ENCODE measurements at regions not wholly inside any gene's neighbourhood (a gene's known extent, or its start where the extent isn't known, plus 50 kb on each side); places are given as distances from the start of the nearest gene placed in this dataset.

DNA sequence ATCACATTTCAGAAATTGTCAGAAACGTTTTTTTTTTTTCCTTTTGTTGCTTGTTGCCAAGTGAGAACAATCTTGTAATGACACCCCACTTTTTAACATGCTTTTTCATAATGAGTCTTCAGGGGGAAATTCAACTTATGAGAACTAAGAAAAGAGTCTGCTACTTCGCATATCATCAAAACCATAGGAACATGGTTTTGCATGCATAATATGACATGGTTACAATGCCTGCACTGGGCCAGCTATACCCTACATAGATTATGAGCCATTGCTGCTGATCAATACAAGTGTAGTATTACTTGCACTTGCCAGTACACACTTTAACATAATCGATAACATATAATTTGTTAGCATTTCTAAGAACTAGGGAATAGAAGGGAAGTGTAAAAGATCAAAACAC lies 191.0 kb upstream of the NBEA start:
- no peak for DNase-seq (ENCODE audit: low read depth)

DNA sequence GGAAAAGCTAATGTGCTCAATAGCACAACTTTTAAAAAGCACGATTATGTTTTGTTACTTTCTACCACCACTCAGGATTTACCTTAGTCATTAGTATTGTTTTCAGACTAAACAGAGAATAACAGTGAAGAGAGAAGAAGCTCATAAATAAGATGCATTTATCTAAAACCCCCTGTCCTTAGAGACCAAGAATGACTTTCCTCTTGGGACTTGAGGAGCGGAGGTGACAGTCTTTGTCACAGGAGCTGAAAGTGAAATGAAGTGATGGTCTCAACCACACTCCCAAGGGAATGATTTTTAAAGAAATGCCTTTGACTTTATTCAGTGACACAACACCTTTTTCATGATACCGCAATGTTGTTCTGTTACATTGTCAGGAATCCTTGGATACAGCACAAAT lies 190.6 kb upstream of the NBEA start:
- no peak for DNase-seq (ENCODE audit: low read depth)

DNA sequence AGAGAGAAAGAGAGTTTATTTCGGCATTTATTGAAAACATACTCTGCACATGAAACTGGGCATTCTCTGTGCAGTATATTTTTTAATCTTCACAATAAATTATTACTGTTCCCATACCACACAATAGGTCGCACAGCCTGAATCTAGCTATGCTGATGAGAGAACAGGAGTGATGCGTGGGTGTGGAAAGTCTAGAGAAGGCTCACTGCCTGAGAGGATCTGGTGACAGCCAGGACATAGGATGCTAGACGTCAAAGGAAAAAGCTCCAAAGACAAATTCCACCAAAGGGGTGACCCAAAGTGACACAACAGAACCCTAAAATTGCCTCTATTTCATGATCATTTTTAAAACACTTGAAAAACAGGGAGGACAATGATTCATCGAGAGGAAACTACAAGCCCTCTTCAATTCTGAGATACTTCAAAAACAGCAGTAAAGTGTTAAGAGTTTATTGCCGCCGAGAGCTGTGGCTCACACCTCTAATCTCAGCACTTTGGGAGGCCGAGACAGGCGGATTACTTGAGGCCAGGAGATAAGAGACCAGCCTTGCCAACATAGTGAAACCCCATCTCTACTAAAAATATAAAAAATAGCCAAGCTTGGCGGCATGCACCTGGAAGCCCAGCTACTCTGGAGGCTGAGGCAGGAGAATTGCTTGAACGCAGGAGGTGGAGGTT lies 189.6 kb upstream of the NBEA start:
- DNase-seq (ENCODE audit: low read depth) = no peak

DNA sequence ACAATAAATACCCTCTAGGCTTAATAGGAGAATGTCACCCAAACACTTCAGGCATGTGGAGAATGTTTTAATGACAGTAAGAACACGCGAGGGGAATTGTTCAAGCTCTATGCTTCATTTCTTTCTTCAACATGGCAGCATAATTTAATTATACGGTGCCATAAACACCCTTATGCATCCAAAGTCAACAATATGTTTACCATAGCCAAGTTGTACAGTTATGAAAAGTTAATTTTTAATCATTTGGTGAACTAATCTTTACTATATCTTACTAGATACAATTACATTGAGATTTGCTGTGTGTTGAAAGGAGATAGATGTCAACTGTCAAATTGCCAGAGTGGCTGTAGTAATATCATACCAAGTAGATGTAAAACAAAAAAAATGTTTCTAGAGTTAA lies 185.9 kb upstream of the NBEA start:
- no peak for DNase-seq (ENCODE audit: low read depth)

DNA sequence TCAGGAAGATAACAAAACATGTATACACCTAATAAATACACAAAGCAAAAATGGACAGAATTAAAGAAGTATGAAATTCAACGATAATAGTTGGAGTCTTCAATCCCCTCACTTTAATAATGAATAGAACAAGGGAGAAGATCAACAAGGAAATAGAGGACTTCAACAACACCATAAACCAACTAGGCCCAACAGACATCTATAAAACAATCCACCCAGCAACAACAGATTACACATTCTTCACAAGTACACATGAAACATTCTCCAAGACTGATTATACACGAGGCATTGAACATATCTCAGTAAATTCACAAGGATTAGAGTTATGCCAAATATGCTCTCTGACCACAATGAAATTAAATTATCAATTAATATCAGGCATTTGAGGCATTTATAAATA lies 185.5 kb upstream of the NBEA start:
- no peak for DNase-seq (ENCODE audit: low read depth)

DNA sequence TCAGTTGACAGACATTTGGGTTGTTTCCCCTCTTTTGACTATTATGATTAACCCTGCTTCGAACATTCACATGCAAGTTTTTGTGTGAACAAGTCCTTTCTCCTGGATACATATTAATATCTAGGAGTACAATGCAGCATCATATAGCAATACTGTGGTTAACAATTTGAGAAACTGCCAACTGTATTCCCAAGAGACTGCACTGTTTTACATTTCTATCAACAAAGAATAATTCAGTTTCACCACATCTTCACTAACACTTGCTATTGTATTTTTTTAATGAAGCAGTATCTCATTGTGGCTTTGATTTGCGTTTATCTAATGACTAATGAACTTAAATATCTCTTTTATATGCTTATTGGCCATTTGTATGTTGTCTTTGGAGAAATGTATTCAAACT lies 184.6 kb upstream of the NBEA start:
- no peak for DNase-seq (ENCODE audit: low read depth)

DNA sequence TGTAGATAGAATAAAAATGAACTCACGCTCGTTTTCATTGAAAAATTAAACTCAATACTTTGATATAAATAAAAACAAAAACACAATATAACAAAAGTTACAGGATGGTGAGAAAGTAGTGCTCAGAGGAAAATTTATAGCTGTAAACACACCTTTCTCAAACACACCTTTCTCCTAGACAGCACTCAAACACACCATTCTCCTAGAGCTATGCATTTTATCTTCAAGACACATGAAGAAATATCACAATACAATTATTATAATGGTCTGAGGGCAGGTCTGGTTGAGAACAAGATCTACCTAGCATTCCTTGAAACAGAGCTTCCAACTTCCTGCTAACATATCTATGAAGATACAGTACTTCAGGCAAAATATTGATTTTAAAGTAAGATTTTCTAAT lies 183.4 kb upstream of the NBEA start:
- DNase-seq (ENCODE audit: low read depth) = no peak

DNA sequence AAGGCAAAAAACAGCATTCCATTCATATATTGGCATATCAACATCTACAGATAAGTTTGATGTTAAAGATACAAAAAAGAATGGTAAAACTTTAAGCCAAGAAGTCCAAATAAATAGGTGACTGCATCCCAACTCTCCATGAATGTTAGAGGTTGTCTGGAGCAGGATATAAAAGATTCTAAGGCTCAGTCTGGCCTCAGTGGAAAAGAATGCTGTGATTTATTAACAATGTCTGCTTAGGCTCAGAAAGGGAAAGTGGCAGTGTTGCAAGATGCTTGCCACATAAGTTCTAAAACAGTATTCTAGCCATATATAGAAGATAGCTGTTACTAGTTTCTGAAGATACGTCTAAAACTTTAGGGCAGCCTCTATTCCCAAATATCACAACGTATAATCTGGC lies 179.8 kb upstream of the NBEA start:
- no peak for DNase-seq (ENCODE audit: low read depth)

DNA sequence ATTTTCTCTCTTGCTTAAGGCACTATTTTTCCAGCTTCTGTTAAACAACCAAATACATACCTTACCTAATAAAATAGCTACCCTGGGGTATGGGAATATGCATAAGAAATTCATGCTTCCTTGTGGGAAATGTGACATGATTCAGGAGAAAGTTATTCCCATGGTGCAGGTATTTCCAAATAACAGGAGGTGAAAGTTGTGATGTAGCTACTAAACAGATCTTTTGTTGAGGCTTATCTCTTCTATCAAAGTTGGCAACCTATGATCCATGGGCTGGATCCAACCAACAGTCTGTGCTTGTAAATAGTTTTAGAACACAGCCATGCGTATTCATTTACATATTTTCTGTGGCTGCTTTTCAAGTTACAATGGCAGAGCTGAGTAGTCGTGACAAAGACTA lies 177.8 kb upstream of the NBEA start:
- DNase-seq (ENCODE audit: low read depth) = no peak

DNA sequence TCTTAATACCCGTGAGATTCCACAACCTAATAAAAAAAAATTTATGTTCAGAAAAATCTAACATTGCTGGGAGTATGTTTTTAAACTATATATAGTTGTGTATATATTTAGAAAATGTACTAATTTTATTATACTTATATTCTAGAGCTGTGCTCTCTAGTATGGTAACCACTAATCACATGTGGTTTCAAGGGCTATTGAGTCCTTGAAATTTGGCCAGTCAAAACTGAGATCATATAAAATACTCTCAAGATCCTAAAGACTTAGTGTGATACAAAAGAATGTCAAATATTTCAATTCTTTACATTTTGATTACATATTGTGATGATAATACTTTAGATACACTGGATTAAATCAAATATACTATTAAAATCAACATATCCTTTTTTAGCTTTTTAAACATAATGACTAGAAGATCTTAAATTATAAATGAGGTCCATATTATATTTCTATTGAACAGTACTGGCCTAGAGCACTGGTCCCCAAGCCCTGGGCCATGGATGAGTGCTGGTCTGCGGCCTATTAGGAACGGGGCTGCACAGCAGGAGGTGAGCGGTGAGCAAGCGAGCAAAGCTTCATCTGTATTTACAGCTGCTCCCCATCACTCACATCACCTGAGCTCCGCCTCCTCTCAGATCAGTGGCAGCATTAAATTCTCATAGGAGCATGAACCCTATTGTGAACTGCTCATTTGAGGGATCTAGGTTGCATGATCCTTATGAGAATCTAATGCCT lies 176.5 kb upstream of the NBEA start:
- no peak for DNase-seq (ENCODE audit: low read depth)

DNA sequence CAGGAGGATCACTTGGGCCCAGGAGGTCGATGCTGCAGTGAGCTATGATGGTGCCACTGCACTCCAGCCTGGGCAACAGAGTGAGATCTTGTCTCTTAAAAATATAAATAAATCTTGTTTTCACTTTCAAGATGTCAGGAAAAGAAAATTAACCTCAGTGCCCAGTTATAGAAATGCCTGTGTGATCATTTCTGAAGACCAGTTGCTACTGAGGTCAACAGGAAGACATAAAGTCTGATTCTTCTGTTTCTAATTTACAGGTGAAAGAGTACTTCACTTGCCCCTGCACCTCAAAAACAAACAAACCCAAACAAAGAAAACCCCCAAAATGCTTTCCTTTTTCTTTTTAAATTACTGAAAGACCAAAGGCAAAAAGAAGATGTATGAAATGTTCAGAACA lies 174.3 kb upstream of the NBEA start:
- DNase-seq (ENCODE audit: low read depth) = no peak

DNA sequence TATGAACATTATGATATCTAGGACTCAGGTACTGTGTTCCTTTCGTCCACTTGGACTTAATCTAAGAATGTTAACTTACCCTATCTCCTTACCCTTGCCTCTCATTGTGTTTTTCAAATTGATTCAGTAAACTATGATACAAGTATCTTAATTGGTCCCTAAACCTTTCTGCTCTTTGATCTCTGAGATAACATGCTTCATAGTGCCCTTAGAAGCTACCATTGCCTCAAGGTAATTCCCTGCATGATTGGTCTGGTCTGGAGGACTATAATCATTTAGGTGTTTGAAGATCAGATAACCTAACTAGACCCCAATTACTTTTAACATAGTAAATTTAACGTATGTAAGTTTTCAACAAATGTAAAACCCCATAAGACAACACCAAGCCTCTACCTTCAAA lies 169.9 kb upstream of the NBEA start:
- no peak for DNase-seq (ENCODE audit: low read depth)

DNA sequence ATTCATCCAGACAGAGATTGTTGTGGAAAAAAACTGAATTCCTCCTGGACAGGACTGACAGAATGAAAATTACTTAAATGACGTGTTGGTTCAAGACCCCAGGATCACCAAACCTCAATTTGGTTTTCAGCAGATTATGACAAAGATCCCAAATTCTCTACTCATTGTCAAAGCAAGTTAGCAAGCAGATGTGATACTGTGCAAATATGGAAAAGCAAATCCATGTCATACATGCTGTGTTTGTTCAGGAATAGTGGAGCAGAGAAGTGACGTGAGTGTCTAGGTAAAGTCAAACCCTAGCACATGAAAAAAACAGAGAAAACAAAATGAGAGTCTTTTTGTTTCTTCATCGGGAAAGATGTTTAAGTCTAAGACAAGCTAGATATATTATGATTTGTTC lies 169.2 kb upstream of the NBEA start:
- DNase-seq (ENCODE audit: low read depth) = no peak

DNA sequence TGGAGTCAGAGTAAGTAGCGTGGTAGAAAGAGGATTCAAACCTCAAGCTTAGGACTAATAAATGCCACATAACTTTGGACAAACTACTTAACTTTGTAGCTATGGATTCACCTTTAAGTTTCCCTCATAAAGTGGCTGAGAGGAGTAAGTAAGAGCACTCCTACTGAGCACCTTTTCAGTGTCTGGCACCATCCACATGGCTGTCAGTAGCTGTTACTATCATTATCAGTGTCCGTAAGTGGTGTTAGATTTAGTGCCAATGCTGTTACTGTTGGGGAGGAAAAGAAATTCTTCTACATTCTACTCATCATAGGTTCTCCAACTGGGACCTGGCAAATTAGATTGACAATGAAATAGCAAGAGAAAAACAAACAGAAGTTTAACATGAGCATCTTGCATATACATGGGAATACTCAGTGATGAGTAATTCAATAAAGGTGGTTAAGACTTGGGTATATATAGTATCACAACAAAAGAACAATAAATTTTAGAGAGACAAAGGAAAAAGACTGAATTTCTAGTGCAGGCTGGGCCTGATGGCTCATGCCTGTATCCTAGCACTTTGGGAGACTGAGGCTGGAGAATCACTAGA lies 165.6 kb upstream of the NBEA start:
- no peak for DNase-seq (ENCODE audit: low read depth)

DNA sequence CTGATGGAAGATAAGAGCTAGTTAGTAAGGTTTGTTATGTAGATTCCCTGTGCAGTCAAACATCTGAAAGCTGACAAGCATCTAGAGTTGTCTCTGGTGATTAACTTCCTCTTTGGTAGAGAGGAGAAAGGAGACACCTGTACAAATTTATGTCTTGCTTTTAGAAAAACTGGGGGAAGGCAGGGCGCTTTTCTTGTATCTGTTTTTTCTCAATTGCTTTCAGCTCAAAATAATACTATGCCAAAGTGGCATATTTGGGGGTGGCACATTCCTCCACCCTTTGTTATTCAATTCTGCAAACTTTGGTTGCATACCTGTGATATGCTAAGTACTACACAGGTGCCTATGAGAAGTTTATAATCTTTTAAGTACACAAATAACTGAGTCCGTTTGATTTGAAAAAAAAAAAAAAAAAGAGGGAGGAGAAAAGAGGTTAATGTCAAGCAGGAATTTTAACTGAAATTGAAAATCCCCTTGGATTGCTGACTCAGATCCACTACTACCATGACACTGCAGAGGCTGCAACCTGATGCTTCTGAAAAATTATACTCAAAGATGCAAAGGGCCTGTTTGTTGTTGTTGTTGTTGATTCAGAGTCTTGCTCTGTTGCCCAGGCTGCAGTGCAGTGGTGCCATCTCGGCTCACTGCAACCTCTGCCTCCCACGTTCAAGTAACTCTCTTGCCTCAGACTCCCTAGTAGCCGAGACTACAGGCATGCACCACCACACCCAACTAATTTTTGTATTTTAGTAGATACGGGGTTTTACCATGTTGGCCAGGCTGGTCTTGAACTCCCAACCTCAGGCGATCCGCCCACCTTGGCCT lies 164.8 kb upstream of the NBEA start:
- DNase-seq (ENCODE audit: low read depth) = no peak

DNA sequence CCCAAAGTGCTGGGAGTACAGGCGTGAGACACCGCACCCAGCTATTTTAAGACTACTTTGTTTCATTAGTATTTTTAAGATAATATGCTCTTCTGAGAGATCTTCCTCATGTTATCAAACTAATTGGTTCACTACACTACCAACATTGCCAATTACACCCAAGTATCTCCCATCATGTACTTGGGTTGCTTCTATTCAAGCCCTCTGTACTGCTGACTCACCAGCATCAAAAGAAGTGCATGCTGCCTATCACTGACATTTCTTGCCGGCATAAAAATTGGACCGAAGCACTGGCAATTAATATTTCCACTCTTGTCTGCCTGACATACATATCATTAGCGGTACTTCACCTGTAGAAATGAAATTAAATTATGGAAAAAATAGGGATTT lies 164.2 kb upstream of the NBEA start:
- DNase-seq (ENCODE audit: low read depth) = no peak

DNA sequence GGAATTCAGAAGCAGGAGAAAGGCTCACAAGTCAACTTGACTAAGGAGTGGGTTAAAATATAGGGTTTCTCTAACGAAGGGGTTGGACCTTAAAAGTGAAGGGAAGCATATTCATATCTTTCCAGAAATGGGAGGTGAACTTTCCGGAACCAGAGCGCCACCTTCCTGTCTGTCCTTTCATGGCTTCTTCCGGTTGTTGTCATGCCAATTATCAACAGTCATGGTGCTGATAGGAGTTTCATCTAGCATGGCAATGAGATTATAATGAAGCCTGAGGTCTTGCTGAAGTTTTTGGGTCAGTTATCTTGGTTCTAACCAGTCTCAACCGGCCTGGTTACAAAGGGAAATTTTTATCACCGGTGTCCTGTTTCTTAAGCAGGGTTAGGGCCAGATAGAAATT lies 162.9 kb upstream of the NBEA start:
- DNase-seq (ENCODE audit: low read depth) = no peak

DNA sequence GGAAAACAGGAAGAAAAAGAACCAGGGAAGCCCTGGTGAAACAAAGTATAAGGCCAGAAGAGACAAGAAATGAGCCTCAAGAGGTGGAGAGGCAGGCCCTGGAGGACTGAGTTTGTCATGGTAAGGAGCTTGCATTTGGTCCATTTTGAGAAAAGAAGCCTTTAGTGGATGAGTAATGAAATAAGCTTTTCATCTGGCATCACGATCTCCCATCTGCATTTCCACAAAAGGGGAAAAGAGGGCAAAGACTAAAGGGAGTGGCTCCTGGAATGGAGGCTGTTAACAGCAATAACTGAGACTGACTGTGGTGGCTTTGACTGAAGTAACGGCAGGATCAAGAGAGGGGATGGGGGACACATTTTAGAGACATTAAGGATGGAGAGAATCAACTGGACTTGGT lies 148.8 kb upstream of the NBEA start:
- DNase-seq (ENCODE audit: low read depth) = no peak

DNA sequence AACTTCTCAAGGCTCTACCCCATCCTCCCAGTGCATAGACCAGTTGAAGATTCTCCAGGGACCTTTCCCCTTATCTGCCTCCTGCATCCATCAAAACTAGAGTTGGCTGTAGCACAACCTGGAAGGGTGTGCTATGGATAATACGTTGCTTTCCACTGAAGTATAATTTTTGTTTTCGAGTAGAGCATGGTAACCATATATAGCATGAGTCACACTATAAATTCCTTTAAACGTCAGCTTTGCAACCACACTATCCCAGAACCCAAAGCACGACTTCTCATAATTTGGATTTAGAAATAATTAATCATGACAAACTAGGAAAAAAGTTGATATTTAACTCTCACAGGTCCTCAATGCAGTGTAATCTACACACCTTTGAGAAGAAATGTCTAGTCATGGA lies 138.3 kb upstream of the NBEA start:
- DNase-seq (ENCODE audit: low read depth) = no peak

DNA sequence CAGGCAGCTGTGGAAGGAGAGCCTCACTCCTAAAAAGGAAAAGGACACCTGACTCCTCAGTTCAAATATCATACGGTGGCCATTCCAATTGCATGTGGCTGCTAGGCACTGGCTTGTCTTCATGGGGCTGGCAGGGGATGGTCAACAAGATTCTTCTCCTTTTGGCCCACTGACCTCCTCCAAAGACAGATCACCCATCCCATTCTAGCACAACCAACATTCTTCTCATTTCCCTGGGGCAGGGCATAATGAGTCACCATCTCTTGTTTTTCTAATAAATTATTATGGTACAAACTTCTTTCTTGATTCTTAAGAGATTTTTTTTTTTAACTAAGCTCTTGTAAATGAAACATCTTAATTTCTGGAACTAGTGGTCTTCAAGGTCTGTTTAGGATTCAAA lies 136.7 kb upstream of the NBEA start:
- no peak for DNase-seq (ENCODE audit: low read depth)

DNA sequence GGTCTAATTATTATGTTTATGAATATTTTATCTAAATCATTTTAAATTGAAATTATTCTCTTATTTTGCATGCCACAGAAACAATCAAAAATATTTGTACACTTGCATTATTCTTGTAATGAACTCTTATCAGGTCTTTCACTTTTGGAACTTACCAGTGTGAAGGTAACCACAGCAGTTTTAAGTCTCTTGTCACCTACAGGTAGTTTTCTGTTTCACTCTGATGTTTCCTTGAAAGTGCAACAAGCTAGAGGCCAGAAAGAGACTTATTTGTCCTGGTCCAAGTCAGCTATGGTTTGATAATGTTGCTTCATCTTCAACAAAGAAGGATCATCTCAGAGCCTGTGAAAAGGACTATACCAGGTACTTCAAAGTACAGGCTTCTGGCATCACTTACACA lies 133.4 kb upstream of the NBEA start:
- no peak for DNase-seq (ENCODE audit: low read depth)

DNA sequence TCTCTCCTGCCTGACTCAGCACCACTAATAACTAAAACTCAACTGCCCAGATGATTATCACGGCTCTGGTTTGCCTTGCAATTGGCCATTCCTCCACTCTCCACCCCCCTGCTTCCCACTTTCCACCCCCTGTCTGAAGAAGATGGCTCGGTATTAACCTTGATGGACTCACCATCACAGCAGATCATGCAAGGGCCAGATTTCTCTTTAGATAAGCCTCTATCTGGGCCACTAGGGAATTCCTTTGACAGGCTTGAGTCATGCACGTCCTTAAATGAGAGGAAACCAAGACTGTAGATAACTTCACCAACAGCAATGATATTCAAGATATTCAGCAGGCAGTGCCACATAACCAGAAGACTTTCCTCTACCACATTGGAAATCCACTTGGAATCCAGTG lies 131.1 kb upstream of the NBEA start:
- DNase-seq (ENCODE audit: low read depth) = no peak

DNA sequence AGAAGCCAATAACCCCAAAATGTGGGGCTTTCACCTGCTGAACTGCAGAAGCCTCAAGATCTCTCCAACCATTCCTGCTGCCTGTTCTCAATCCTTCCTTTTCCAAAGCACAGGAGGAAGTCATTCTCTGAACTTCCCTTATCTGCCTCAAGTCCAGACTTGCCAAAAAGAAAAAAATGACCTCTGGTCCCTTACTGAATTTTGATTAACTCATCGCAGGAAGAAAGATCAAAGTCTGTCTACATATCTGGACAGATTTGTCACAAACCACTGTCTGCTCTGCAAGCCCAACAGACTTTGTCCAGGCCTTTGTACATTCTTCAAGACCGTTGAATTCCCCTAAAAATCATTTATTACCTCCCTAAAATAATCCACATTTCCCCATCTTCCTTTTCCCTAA lies 126.5 kb upstream of the NBEA start:
- DNase-seq (ENCODE audit: low read depth) = no peak

Data from T-helper 22 cell (primary cell).